ENCODE measurements at regions not wholly inside any gene's neighbourhood (a gene's known extent, or its start where the extent isn't known, plus 50 kb on each side); places are given as distances from the start of the nearest gene placed in this dataset.

- Histone ChIP-seq H3F3A (ENCODE audit: insufficient read depth, low read length, poor library complexity, severe bottlenecking) (no peaks in the 10 kb centered on the region), H3K36me3 (ENCODE audit: insufficient read depth, low read length) (no peaks in the 10 kb centered on the region)
- TF ChIP-seq EZH2 (IDR thresholded peaks at IDR 0.05; ENCODE audit: borderline replicate concordance, insufficient read depth, low read length, poor library complexity, severe bottlenecking) (no peak), REST (IDR thresholded peaks at IDR 0.05; ENCODE audit: borderline replicate concordance) (no peak), CTCF (IDR thresholded peaks at IDR 0.05; ENCODE audit: poor library complexity, severe bottlenecking) (no peak), MXI1 (conservative IDR thresholded peaks at IDR 0.05; ENCODE audit: poor library complexity, severe bottlenecking) (no peak), EP300 (conservative IDR thresholded peaks at IDR 0.05; ENCODE audit: poor library complexity, severe bottlenecking) (no peak), RAD21 (conservative IDR thresholded peaks at IDR 0.05) (no peak), POLR2AphosphoS5 (IDR thresholded peaks at IDR 0.05) (no peak), SMC3 (conservative IDR thresholded peaks at IDR 0.05; ENCODE audit: poor library complexity) (no peak), TAF1 (IDR thresholded peaks at IDR 0.05; ENCODE audit: low read depth) (no peak)
Observed at GRCh38 chr5:8570528-8570927, 701.6 kb downstream of the MTRR start.

GRCh38 chr5:8576178-8576577 lies 707.2 kb downstream of the MTRR start:
- Histone ChIP-seq H3K4me2 (ENCODE audit: low read length) (no peak overlapping the region), H3K27me3 (ENCODE audit: insufficient read depth, low read depth, low read length) (no peaks in the 10 kb centered on the region), H3K9ac (ENCODE audit: low read length) (no peak overlapping the region), H3K27ac (ENCODE audit: low read length) (no peak overlapping the region), H4K20me1 (ENCODE audit: insufficient read depth) (no peaks in the 10 kb centered on the region), H3K9me2 (ENCODE audit: insufficient read depth, low read length) (no peaks in the 10 kb centered on the region), H3K9me3 (ENCODE audit: low read length) (no peaks in the 10 kb centered on the region), H3K36me3 (ENCODE audit: insufficient read depth, low read length) (no peaks in the 10 kb centered on the region), H2AFZ (ENCODE audit: low read depth, low read length) (no peak overlapping the region), H3K79me2 (replicated peaks; ENCODE audit: insufficient read depth, low read length) (no peaks in the 10 kb centered on the region), H3K4me3 (ENCODE audit: low read length) (no peak overlapping the region), H3F3A (ENCODE audit: insufficient read depth, low read length, poor library complexity, severe bottlenecking) (no peaks in the 10 kb centered on the region)
- no peak for TF ChIP-seq MXI1 (conservative IDR thresholded peaks at IDR 0.05; ENCODE audit: poor library complexity, severe bottlenecking)
- no peak for TF ChIP-seq SMC3 (conservative IDR thresholded peaks at IDR 0.05; ENCODE audit: poor library complexity)
- TF ChIP-seq EP300 (conservative IDR thresholded peaks at IDR 0.05; ENCODE audit: poor library complexity, severe bottlenecking) = no peak
- TF ChIP-seq POLR2AphosphoS5 (IDR thresholded peaks at IDR 0.05) = no peak
- TF ChIP-seq RAD21 (conservative IDR thresholded peaks at IDR 0.05) = no peak
- no peak for TF ChIP-seq REST (IDR thresholded peaks at IDR 0.05; ENCODE audit: borderline replicate concordance)
- TF ChIP-seq EZH2 (IDR thresholded peaks at IDR 0.05; ENCODE audit: borderline replicate concordance, insufficient read depth, low read length, poor library complexity, severe bottlenecking) = no peak
- no peak for TF ChIP-seq CTCF (IDR thresholded peaks at IDR 0.05; ENCODE audit: poor library complexity, severe bottlenecking)
- TF ChIP-seq TAF1 (IDR thresholded peaks at IDR 0.05; ENCODE audit: low read depth) = no peak

More at GRCh38 chr5:8570528-8570927, 701.6 kb downstream of the MTRR start:
- H3K9ac ChIP-seq (ENCODE audit: low read length) = no peak overlapping the region
- H3K27ac ChIP-seq (ENCODE audit: low read length) = no peak overlapping the region
- H3K4me3 ChIP-seq (ENCODE audit: low read length) = no peak overlapping the region
- no peaks in the 10 kb centered on the region for H3K9me2 ChIP-seq (ENCODE audit: insufficient read depth, low read length)
- H3K27me3 ChIP-seq (ENCODE audit: insufficient read depth, low read depth, low read length) = no peaks in the 10 kb centered on the region
- H3K9me3 ChIP-seq (ENCODE audit: low read length) = no peaks in the 10 kb centered on the region
- no peaks in the 10 kb centered on the region for H4K20me1 ChIP-seq (ENCODE audit: insufficient read depth)
- no peaks in the 10 kb centered on the region for H3K79me2 ChIP-seq (replicated peaks; ENCODE audit: insufficient read depth, low read length)
- no peak overlapping the region for H2AFZ ChIP-seq (ENCODE audit: low read depth, low read length)
- H3K4me2 ChIP-seq (ENCODE audit: low read length) = no peak overlapping the region

Measured in neural cell (in vitro differentiated cells).